ENCODE measurements at regions not wholly inside any gene's neighbourhood (a gene's known extent, or its start where the extent isn't known, plus 50 kb on each side); places are given as distances from the start of the nearest gene placed in this dataset.

DNA sequence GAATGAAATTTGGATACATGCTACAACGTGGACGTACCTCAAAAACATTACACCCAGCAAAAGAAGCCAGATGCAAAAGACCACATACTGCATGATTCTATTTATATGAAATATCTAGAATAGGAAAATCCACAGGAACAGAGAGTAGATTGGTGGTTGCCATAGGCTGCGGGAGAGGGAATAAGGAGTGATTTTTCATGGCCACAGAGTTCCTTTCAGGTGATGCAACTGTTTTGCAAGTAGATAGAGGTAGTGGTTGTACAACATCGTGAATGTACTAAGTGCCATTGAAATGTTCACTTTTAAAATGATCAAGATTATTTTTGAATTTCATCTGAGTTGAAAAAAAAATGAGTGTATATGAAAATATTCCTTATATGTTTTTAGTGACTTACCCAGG lies 115.3 kb upstream of the RUNX1 start:
- Histone ChIP-seq H3K27me3 (ENCODE audit: insufficient read depth, poor library complexity, severe bottlenecking) (no peaks in the 10 kb centered on the region), H3K4me3 (replicated peaks; ENCODE audit: insufficient read depth, low read length) (no peak overlapping the region), H3K27ac (replicated peaks) (no peak overlapping the region)
- DNase-seq (ENCODE audit: low read depth in 1 of 2, low spot score in 1 of 2): no peak
- TF ChIP-seq GABPA (IDR thresholded peaks at IDR 0.05; ENCODE audit: low read depth): no peak
- TF ChIP-seq, protein P1, sequence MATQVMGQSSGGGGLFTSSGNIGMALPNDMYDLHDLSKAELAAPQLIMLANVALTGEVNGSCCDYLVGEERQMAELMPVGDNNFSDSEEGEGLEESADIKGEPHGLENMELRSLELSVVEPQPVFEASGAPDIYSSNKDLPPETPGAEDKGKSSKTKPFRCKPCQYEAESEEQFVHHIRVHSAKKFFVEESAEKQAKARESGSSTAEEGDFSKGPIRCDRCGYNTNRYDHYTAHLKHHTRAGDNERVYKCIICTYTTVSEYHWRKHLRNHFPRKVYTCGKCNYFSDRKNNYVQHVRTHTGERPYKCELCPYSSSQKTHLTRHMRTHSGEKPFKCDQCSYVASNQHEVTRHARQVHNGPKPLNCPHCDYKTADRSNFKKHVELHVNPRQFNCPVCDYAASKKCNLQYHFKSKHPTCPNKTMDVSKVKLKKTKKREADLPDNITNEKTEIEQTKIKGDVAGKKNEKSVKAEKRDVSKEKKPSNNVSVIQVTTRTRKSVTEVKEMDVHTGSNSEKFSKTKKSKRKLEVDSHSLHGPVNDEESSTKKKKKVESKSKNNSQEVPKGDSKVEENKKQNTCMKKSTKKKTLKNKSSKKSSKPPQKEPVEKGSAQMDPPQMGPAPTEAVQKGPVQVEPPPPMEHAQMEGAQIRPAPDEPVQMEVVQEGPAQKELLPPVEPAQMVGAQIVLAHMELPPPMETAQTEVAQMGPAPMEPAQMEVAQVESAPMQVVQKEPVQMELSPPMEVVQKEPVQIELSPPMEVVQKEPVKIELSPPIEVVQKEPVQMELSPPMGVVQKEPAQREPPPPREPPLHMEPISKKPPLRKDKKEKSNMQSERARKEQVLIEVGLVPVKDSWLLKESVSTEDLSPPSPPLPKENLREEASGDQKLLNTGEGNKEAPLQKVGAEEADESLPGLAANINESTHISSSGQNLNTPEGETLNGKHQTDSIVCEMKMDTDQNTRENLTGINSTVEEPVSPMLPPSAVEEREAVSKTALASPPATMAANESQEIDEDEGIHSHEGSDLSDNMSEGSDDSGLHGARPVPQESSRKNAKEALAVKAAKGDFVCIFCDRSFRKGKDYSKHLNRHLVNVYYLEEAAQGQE (IDR thresholded peaks at IDR 0.05; ENCODE audit: insufficient replicate concordance, low read depth): no peak
- no peak for TF ChIP-seq SPI1 (IDR thresholded peaks at IDR 0.05; ENCODE audit: borderline replicate concordance, low read depth)
- no peak for TF ChIP-seq CTCF (IDR thresholded peaks at IDR 0.05; ENCODE audit: insufficient read depth, low read length)
- no peak for TF ChIP-seq POLR2AphosphoS5 (IDR thresholded peaks at IDR 0.05; ENCODE audit: low read depth)

DNA sequence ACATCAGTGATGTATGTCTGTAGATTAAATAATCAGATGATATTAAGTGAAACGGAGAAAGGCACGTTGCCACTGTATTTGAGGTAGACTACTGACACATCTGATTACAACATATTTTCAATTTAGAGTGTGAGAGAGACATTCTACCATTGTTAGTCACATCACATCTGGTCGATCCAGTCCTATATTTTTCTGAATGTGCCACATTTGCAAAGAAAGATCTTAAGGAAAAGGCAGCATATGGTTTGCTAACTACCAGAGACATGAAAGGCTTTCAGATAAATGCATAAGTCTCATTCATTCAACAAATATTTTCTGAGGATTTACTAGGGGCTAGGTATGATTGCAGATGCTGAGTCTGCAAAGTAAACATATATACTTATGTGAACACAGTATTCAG lies 114.3 kb upstream of the RUNX1 start:
- Histone ChIP-seq H3K27me3 (ENCODE audit: insufficient read depth, poor library complexity, severe bottlenecking) (no peaks in the 10 kb centered on the region), H3K27ac (replicated peaks) (no peak overlapping the region), H3K4me3 (replicated peaks; ENCODE audit: insufficient read depth, low read length) (no peak overlapping the region)
- no peak for TF ChIP-seq GABPA (IDR thresholded peaks at IDR 0.05; ENCODE audit: low read depth)
- TF ChIP-seq POLR2AphosphoS5 (IDR thresholded peaks at IDR 0.05; ENCODE audit: low read depth): no peak
- TF ChIP-seq SPI1 (IDR thresholded peaks at IDR 0.05; ENCODE audit: borderline replicate concordance, low read depth): no peak
- TF ChIP-seq CTCF (IDR thresholded peaks at IDR 0.05; ENCODE audit: insufficient read depth, low read length): no peak
- TF ChIP-seq, protein P1 (IDR thresholded peaks at IDR 0.05; ENCODE audit: insufficient replicate concordance, low read depth): no peak
- DNase-seq (ENCODE audit: low read depth in 1 of 2, low spot score in 1 of 2): no peak

DNA sequence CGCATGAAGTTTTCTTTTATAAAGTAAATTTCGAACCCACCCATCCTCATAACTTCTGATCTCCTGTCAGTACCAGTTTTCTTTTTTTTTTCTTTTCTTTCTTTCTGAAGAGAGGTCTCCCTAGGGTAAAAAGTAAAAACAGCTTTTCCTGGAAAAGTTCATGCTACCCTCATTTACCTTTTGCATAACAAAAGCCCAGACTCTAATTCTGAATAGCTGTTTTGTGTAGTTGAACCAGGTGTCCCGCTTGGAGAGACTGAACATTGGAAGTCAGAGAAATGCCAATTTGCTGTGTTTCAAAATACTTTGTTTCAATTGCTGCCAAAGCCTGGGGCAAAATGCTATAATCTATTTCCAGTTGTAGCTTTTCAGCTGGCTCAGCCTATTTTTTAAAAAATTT lies 113.7 kb upstream of the RUNX1 start:
- no peak for DNase-seq (ENCODE audit: low read depth in 1 of 2, low spot score in 1 of 2)
- H3K27ac ChIP-seq (replicated peaks): no peak overlapping the region
- no peak overlapping the region for H3K4me3 ChIP-seq (replicated peaks; ENCODE audit: insufficient read depth, low read length)
- TF ChIP-seq, protein P1 (IDR thresholded peaks at IDR 0.05; ENCODE audit: insufficient replicate concordance, low read depth): no peak
- TF ChIP-seq SPI1 (IDR thresholded peaks at IDR 0.05; ENCODE audit: borderline replicate concordance, low read depth): no peak
- no peak for TF ChIP-seq CTCF (IDR thresholded peaks at IDR 0.05; ENCODE audit: insufficient read depth, low read length)
- TF ChIP-seq POLR2AphosphoS5 (IDR thresholded peaks at IDR 0.05; ENCODE audit: low read depth): no peak
- no peak for TF ChIP-seq GABPA (IDR thresholded peaks at IDR 0.05; ENCODE audit: low read depth)
- no peaks in the 10 kb centered on the region for H3K27me3 ChIP-seq (ENCODE audit: insufficient read depth, poor library complexity, severe bottlenecking)

Measured in HL-60 (cell line).